ENCODE measurements at regions not wholly inside any gene's neighbourhood (a gene's known extent, or its start where the extent isn't known, plus 50 kb on each side); places are given as distances from the start of the nearest gene placed in this dataset.

DNA sequence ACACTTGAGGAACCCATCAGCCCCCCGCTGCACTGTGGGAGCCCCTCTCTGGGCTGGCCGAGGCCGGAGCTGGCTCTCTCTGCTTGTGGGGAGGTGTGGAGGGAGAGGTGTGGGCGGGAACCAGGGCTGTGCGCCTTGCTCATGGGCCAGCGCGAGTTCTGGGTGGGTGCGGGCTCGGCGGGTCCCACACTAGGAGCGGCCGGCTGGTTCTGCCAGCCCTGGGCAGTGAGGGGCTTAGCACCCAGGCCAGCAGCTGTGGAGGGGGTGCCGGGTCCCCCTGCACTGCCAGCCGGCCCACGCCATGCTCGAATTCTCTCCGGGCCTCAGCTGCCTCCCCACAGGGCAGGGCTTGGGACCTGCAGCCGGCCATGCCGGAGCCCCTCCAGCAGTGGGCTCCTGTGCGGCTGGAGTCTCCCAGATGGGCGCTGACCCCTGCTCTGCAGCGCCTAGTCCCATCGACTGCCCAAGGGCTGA is 430.2 kb downstream of the FAT4 start:
- TF ChIP-seq POLR2AphosphoS5 (IDR thresholded peaks at IDR 0.05; ENCODE audit: low read depth) (no peak), GABPA (IDR thresholded peaks at IDR 0.05; ENCODE audit: low read depth) (no peak), SPI1 (IDR thresholded peaks at IDR 0.05; ENCODE audit: borderline replicate concordance, low read depth) (no peak)
- TF ChIP-seq, protein P1, sequence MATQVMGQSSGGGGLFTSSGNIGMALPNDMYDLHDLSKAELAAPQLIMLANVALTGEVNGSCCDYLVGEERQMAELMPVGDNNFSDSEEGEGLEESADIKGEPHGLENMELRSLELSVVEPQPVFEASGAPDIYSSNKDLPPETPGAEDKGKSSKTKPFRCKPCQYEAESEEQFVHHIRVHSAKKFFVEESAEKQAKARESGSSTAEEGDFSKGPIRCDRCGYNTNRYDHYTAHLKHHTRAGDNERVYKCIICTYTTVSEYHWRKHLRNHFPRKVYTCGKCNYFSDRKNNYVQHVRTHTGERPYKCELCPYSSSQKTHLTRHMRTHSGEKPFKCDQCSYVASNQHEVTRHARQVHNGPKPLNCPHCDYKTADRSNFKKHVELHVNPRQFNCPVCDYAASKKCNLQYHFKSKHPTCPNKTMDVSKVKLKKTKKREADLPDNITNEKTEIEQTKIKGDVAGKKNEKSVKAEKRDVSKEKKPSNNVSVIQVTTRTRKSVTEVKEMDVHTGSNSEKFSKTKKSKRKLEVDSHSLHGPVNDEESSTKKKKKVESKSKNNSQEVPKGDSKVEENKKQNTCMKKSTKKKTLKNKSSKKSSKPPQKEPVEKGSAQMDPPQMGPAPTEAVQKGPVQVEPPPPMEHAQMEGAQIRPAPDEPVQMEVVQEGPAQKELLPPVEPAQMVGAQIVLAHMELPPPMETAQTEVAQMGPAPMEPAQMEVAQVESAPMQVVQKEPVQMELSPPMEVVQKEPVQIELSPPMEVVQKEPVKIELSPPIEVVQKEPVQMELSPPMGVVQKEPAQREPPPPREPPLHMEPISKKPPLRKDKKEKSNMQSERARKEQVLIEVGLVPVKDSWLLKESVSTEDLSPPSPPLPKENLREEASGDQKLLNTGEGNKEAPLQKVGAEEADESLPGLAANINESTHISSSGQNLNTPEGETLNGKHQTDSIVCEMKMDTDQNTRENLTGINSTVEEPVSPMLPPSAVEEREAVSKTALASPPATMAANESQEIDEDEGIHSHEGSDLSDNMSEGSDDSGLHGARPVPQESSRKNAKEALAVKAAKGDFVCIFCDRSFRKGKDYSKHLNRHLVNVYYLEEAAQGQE (IDR thresholded peaks at IDR 0.05; ENCODE audit: insufficient replicate concordance, low read depth): no peak
- TF ChIP-seq, protein P2, sequence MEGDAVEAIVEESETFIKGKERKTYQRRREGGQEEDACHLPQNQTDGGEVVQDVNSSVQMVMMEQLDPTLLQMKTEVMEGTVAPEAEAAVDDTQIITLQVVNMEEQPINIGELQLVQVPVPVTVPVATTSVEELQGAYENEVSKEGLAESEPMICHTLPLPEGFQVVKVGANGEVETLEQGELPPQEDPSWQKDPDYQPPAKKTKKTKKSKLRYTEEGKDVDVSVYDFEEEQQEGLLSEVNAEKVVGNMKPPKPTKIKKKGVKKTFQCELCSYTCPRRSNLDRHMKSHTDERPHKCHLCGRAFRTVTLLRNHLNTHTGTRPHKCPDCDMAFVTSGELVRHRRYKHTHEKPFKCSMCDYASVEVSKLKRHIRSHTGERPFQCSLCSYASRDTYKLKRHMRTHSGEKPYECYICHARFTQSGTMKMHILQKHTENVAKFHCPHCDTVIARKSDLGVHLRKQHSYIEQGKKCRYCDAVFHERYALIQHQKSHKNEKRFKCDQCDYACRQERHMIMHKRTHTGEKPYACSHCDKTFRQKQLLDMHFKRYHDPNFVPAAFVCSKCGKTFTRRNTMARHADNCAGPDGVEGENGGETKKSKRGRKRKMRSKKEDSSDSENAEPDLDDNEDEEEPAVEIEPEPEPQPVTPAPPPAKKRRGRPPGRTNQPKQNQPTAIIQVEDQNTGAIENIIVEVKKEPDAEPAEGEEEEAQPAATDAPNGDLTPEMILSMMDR (IDR thresholded peaks at IDR 0.05; ENCODE audit: insufficient read depth, low read length): no peak
- Histone ChIP-seq H3K4me3 (replicated peaks; ENCODE audit: insufficient read depth, low read length) (no peak overlapping the region), H3K27ac (replicated peaks) (no peak overlapping the region), H3K27me3 (ENCODE audit: insufficient read depth, poor library complexity, severe bottlenecking) (no peaks in the 10 kb centered on the region)
- DNase-seq (ENCODE audit: low read depth in 1 of 2, low spot score in 1 of 2): no peak

DNA sequence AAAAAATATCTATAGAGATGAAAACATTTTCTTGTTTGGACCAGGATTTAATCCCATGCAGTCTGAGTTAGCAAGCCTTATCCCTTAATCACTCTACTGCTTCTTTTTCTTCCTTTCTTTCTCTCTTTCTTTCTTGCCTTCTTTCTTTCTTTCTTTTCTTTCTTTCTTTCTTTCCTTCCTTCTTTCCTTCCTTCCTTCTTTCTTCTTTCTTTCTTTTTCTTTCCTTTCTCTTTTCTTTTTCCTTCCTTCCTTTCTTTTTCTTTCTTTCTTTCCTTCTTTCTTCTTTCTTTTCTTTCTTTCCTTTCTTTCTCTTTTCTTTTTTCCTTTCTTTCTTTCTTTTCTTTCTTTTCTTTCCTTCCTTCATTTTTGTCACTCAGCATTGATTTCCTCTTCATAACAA is 434.6 kb downstream of the FAT4 start:
- TF ChIP-seq, protein P1 (IDR thresholded peaks at IDR 0.05; ENCODE audit: insufficient replicate concordance, low read depth): no peak
- TF ChIP-seq GABPA (IDR thresholded peaks at IDR 0.05; ENCODE audit: low read depth) (no peak), POLR2AphosphoS5 (IDR thresholded peaks at IDR 0.05; ENCODE audit: low read depth) (no peak), SPI1 (IDR thresholded peaks at IDR 0.05; ENCODE audit: borderline replicate concordance, low read depth) (no peak)
- TF ChIP-seq, protein P2 (IDR thresholded peaks at IDR 0.05; ENCODE audit: insufficient read depth, low read length): no peak
- no peaks in the 10 kb centered on the region for H3K27me3 ChIP-seq (ENCODE audit: insufficient read depth, poor library complexity, severe bottlenecking)
- no peak overlapping the region for H3K27ac ChIP-seq (replicated peaks)
- no peak for DNase-seq (ENCODE audit: low read depth in 1 of 2, low spot score in 1 of 2)
- no peak overlapping the region for H3K4me3 ChIP-seq (replicated peaks; ENCODE audit: insufficient read depth, low read length)

DNA sequence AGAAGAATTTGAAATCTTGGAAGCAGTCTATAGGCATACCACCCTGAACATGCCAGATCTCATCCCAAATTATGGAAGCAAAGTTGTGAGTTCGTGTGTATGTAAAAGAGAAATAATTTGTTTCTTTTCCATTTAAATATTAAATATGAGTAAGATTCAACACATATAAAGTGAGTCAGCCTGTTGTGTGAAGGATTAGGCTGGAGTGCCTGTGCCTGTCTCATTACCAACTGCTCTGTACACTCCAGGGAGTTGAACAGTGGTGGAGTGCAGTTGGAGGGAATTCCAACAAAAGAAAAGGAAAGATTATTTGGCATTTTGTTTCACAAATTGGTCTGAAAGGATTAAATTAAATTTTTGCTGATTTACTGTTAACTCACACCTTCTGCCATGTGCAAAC is 435.6 kb downstream of the FAT4 start:
- Histone ChIP-seq H3K27ac (replicated peaks) (no peak overlapping the region), H3K27me3 (ENCODE audit: insufficient read depth, poor library complexity, severe bottlenecking) (no peaks in the 10 kb centered on the region), H3K4me3 (replicated peaks; ENCODE audit: insufficient read depth, low read length) (no peak overlapping the region)
- TF ChIP-seq SPI1 (IDR thresholded peaks at IDR 0.05; ENCODE audit: borderline replicate concordance, low read depth) (no peak), POLR2AphosphoS5 (IDR thresholded peaks at IDR 0.05; ENCODE audit: low read depth) (no peak), GABPA (IDR thresholded peaks at IDR 0.05; ENCODE audit: low read depth) (no peak)
- TF ChIP-seq, protein P1 (IDR thresholded peaks at IDR 0.05; ENCODE audit: insufficient replicate concordance, low read depth): no peak
- TF ChIP-seq, protein P2 (IDR thresholded peaks at IDR 0.05; ENCODE audit: insufficient read depth, low read length): no peak
- DNase-seq (ENCODE audit: low read depth in 1 of 2, low spot score in 1 of 2): no peak

Measured in HL-60 (cell line).